ENCODE measurements at regions not wholly inside any gene's neighbourhood (a gene's known extent, or its start where the extent isn't known, plus 50 kb on each side); places are given as distances from the start of the nearest gene placed in this dataset.
A peak's percentile ranks its signal among the peaks of the same experiment; 100 is the strongest.
"Not testable (repeated sequence)": the region's sequence is repeated elsewhere in the genome, so short reads cannot be mapped to it uniquely, and the experiment has no call there.

GRCh38 chr2:88396209-88396608 is 56.3 kb downstream of the FOXI3 start:
- no peak for ATAC-seq
- 56% methylated on average over 4 of the region's 4 CpGs for WGBS
- no peaks in the 10 kb centered on the region for H3K27me3 ChIP-seq (ENCODE audit: control insufficient read depth, insufficient read depth)
- no peaks in the 10 kb centered on the region for H3K9me3 ChIP-seq (ENCODE audit: control insufficient read depth, low read length)
- DNase-seq = no peak
- no peak overlapping the region for H3K27ac ChIP-seq (ENCODE audit: low read length)
- no peaks in the 10 kb centered on the region for H3K4me1 ChIP-seq (ENCODE audit: control insufficient read depth, insufficient read depth, low read length)
- intact Hi-C loops (cut with DNase I) = no loop called here
- no peak overlapping the region for H3K4me3 ChIP-seq (ENCODE audit: low read length)

- Histone ChIP-seq H3K9me3 (ENCODE audit: control insufficient read depth, low read length) (no peaks in the 10 kb centered on the region), H3K27ac (ENCODE audit: low read length) (no peak overlapping the region), H3K4me3 (ENCODE audit: low read length) (no peak overlapping the region), H3K27me3 (ENCODE audit: control insufficient read depth, insufficient read depth) (no peaks in the 10 kb centered on the region), H3K4me1 (ENCODE audit: control insufficient read depth, insufficient read depth, low read length) (no peaks in the 10 kb centered on the region)
- intact Hi-C loops (cut with DNase I) = no loop called here
- WGBS = 35% methylated on average over 1 of the region's 1 CpG
- ATAC-seq (no peak), DNase-seq (no peak)
These were observed 74.9 kb downstream of the FOXI3 start for GRCh38 chr2:88377641-88377991.

GRCh38 chr2:88372042-88372441 is 80.5 kb downstream of the FOXI3 start:
- Histone ChIP-seq H3K27ac (ENCODE audit: low read length) (no peak overlapping the region), H3K27me3 (ENCODE audit: control insufficient read depth, insufficient read depth) (no peaks in the 10 kb centered on the region), H3K4me1 (ENCODE audit: control insufficient read depth, insufficient read depth, low read length) (no peaks in the 10 kb centered on the region), H3K4me3 (ENCODE audit: low read length) (no peak overlapping the region), H3K9me3 (ENCODE audit: control insufficient read depth, low read length) (no peaks in the 10 kb centered on the region)
- DNase-seq (no peak), ATAC-seq (no peak)
- WGBS = 77% methylated on average over 3 of the region's 3 CpGs
- intact Hi-C loops (cut with DNase I) = no loop called here

- H3K27me3 ChIP-seq (ENCODE audit: control insufficient read depth, insufficient read depth); H3K27ac ChIP-seq (ENCODE audit: low read length); intact Hi-C loops (cut with DNase I); H3K4me3 ChIP-seq (ENCODE audit: low read length); H3K4me1 ChIP-seq (ENCODE audit: control insufficient read depth, insufficient read depth, low read length); DNase-seq; ATAC-seq; H3K9me3 ChIP-seq (ENCODE audit: control insufficient read depth, low read length): not testable (repeated sequence)
- 85% methylated on average over 11 of the region's 11 CpGs for WGBS
These were observed 87.1 kb downstream of the FOXI3 start for GRCh38 chr2:88365408-88365807.

GRCh38 chr2:88355486-88355885 is 97.0 kb downstream of the FOXI3 start:
- intact Hi-C loops (cut with DNase I) = no loop called here

GRCh38 chr2:88351249-88351601 is 101.3 kb downstream of the FOXI3 start:
- WGBS = 46% methylated on average over 5 of the region's 5 CpGs
- H3K27me3 ChIP-seq (ENCODE audit: control insufficient read depth, insufficient read depth) = no peaks in the 10 kb centered on the region
- no peak overlapping the region for H3K27ac ChIP-seq (ENCODE audit: low read length)
- H3K4me1 ChIP-seq (ENCODE audit: control insufficient read depth, insufficient read depth, low read length) = no peaks in the 10 kb centered on the region
- H3K9me3 ChIP-seq (ENCODE audit: control insufficient read depth, low read length) = no peaks in the 10 kb centered on the region
- no peak for DNase-seq
- no peak for ATAC-seq
- no peak overlapping the region for H3K4me3 ChIP-seq (ENCODE audit: low read length)
- intact Hi-C loops (cut with DNase I) = no loop called here

More at GRCh38 chr2:88355486-88355885, 97.0 kb downstream of the FOXI3 start:
- H3K27ac ChIP-seq (ENCODE audit: low read length) = no peak overlapping the region
- DNase-seq (no peak), ATAC-seq (no peak)
- WGBS = 54% methylated on average over 2 of the region's 2 CpGs
- no peak overlapping the region for H3K4me3 ChIP-seq (ENCODE audit: low read length)
- H3K4me1 ChIP-seq (ENCODE audit: control insufficient read depth, insufficient read depth, low read length) = no peaks in the 10 kb centered on the region
- H3K27me3 ChIP-seq (ENCODE audit: control insufficient read depth, insufficient read depth) = no peaks in the 10 kb centered on the region
- no peaks in the 10 kb centered on the region for H3K9me3 ChIP-seq (ENCODE audit: control insufficient read depth, low read length)

GRCh38 chr2:88350331-88351248 is 101.9 kb downstream of the FOXI3 start:
- intact Hi-C loops (cut with DNase I) = no loop called here
- Histone ChIP-seq H3K27me3 (ENCODE audit: control insufficient read depth, insufficient read depth) (no peaks in the 10 kb centered on the region), H3K4me3 (ENCODE audit: low read length) (peak overlapping the region; percentile 34), H3K27ac (ENCODE audit: low read length) (no peak overlapping the region), H3K9me3 (ENCODE audit: control insufficient read depth, low read length) (no peaks in the 10 kb centered on the region), H3K4me1 (ENCODE audit: control insufficient read depth, insufficient read depth, low read length) (no peaks in the 10 kb centered on the region)
- peak; percentile 31 to 43 for ATAC-seq
- peak; percentile 34 to 73 (median 57) for DNase-seq
- 7% methylated on average over 54 of the region's 54 CpGs for WGBS

- Histone ChIP-seq H3K4me1 (ENCODE audit: control insufficient read depth, insufficient read depth, low read length) (no peaks in the 10 kb centered on the region), H3K27me3 (ENCODE audit: control insufficient read depth, insufficient read depth) (no peaks in the 10 kb centered on the region), H3K9me3 (ENCODE audit: control insufficient read depth, low read length) (no peaks in the 10 kb centered on the region), H3K4me3 (ENCODE audit: low read length) (no peak overlapping the region), H3K27ac (ENCODE audit: low read length) (no peak overlapping the region)
- intact Hi-C loops (cut with DNase I) = no loop called here
- ATAC-seq = no peak
- 77% methylated on average over 6 of the region's 6 CpGs for WGBS
- no peak for DNase-seq
These were observed 106.7 kb downstream of the FOXI3 start for GRCh38 chr2:88345842-88346241.

- Histone ChIP-seq H3K9me3 (ENCODE audit: control insufficient read depth, low read length) (no peaks in the 10 kb centered on the region), H3K4me1 (ENCODE audit: control insufficient read depth, insufficient read depth, low read length) (no peaks in the 10 kb centered on the region), H3K27me3 (ENCODE audit: control insufficient read depth, insufficient read depth) (no peaks in the 10 kb centered on the region), H3K27ac (ENCODE audit: low read length) (no peak overlapping the region), H3K4me3 (ENCODE audit: low read length) (no peak overlapping the region)
- DNase-seq (no peak), ATAC-seq (no peak)
- intact Hi-C loops (cut with DNase I) = no loop called here
- 61% methylated on average over 4 of the region's 4 CpGs for WGBS
These were observed 109.7 kb downstream of the FOXI3 start for GRCh38 chr2:88342749-88343148.

GRCh38 chr2:88334418-88334817 is 118.1 kb downstream of the FOXI3 start:
- ATAC-seq = no peak
- H3K4me3 ChIP-seq (ENCODE audit: low read length) = no peak overlapping the region
- H3K4me1 ChIP-seq (ENCODE audit: control insufficient read depth, insufficient read depth, low read length) = no peaks in the 10 kb centered on the region
- intact Hi-C loops (cut with DNase I) = no loop called here
- DNase-seq = no peak
- 70% methylated on average over 3 of the region's 3 CpGs for WGBS
- H3K27ac ChIP-seq (ENCODE audit: low read length) = no peak overlapping the region
- no peaks in the 10 kb centered on the region for H3K27me3 ChIP-seq (ENCODE audit: control insufficient read depth, insufficient read depth)
- no peaks in the 10 kb centered on the region for H3K9me3 ChIP-seq (ENCODE audit: control insufficient read depth, low read length)

GRCh38 chr2:88331239-88331638 is 121.3 kb downstream of the FOXI3 start:
- no peaks in the 10 kb centered on the region for H3K27me3 ChIP-seq (ENCODE audit: control insufficient read depth, insufficient read depth)
- no peak for DNase-seq
- 57% methylated on average over 1 of the region's 1 CpG for WGBS
- no peaks in the 10 kb centered on the region for H3K4me1 ChIP-seq (ENCODE audit: control insufficient read depth, insufficient read depth, low read length)
- H3K9me3 ChIP-seq (ENCODE audit: control insufficient read depth, low read length) = no peaks in the 10 kb centered on the region
- intact Hi-C loops (cut with DNase I) = no loop called here
- H3K27ac ChIP-seq (ENCODE audit: low read length) = no peak overlapping the region
- no peak overlapping the region for H3K4me3 ChIP-seq (ENCODE audit: low read length)
- no peak for ATAC-seq
